GM19324 (cell line): ENCODE measurements at regions not wholly inside any gene's neighbourhood (a gene's known extent, or its start where the extent isn't known, plus 50 kb on each side); places are given as distances from the start of the nearest gene placed in this dataset.
"Not testable (repeated sequence)": the region's sequence is repeated elsewhere in the genome, so short reads cannot be mapped to it uniquely, and the experiment has no call there.

Experiments used
- ATAC-seq: cut with Tn5 transposase; IDR thresholded peaks from one replicate; pipeline ENCODE4 v1.9.1; 2021; ENCODE audit warnings: mild to moderate bottlenecking, moderate library complexity; ENCODE audit not compliant: unreplicated experiment, low FRiP score

GRCh38 chr6:130697271-130697994 lies 129.8 kb upstream of the SMLR1 start:
- ATAC-seq: peak; percentile 37

GRCh38 chr6:130697995-130698535 lies 129.1 kb upstream of the SMLR1 start:
- peak; percentile 85 for ATAC-seq

DNA sequence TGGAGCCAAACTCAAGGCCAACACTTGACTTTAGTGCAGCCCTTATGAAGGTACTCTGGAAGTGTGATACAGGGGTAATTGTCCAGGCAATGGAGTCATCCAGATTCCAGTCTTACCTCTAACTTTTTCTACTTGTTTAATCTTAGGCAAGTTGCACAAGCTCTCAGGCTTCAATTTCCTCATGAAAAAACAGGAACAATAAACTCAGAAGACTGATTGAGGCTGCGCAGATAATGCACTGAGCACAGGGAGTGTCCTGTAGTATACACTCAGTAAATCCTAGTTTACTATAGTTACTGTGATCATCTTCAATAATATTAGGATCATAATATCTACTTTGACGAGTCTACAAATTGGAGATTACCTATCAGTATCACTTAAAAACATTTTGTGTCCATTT lies 127.5 kb upstream of the SMLR1 start:
- ATAC-seq: no peak

DNA sequence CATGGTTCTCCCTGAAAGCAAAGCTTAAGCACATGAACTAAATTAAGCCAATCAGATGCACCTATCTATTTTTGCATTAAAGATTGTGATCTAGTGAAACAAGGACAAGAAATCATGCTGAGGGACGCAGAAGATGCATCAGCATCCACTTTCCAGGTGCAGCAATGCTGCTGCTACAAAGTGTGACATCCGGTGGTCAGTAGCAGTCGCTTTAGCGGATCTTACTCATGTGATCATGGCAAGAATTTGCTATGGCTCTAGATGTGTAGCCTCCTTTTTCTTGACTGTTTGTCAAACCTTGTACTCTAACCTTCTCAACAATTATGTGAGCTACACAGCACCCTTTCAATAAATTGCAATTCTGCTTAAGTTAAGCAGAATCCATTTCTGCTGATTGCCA lies 126.8 kb upstream of the SMLR1 start:
- no peak for ATAC-seq

- ATAC-seq: no peak
Observed at GRCh38 chr6:130708338-130708737, 118.9 kb upstream of the SMLR1 start.

- ATAC-seq: not testable (repeated sequence)
Observed at GRCh38 chr6:130711641-130712040, 115.6 kb upstream of the SMLR1 start.

DNA sequence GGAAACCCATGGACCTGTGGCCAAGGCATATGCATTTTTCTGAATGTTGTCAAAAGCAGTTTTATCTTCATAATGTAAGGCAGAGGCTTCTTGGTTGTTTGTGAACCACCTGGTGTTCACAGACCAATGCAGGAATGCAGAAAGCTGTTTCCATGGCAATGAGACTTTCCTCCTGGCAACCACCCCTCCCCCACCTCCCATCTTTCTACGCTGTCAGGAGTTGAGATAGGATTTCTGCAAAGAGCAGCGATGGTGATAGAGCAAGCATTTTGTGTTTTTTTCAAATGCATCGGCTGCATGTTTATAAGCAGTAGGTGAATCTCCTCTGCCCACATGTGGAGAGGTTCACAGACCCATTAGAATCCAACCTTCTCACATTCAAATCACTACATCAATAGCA lies 114.1 kb upstream of the SMLR1 start:
- no peak for ATAC-seq

DNA sequence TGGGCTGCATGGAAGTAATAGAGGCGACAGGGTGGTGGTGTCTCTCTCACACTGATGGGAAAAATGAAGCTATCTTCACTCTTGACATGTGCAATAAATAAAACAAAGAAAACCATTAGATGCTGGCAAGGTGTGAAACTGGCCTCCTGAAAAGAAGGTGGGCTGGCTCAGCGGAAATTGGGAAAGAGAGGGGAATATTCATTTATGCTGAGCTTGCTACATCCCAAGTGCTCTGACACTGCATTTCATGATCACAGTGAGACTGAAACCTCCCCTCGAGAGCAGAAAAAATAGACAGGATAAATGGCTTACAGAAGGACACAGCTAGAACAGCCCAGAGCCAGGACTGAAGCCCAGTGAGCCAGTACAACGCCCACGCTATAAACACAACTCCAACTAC lies 112.1 kb upstream of the SMLR1 start:
- no peak for ATAC-seq

DNA sequence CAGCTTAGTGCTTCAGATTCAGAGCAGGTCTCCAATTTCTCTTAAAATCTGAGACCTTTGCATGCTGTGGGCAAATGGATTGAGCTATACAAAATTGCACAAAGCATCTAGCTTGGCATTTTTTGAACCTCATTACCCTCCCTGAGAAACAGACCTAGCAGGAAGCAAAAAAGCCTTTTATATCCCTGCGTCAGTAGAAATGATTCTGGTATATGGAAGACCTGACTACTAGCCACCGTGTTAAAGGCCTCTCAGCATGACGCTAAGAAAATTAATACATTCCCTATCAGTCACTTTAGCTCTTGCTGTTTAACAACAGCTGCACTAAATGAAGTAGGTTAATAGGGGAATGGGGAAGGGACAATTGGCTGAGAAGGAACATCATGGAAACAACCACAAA lies 110.7 kb upstream of the SMLR1 start:
- ATAC-seq: no peak

- no peak for ATAC-seq
Observed at GRCh38 chr6:130717657-130718056, 109.5 kb upstream of the SMLR1 start.

DNA sequence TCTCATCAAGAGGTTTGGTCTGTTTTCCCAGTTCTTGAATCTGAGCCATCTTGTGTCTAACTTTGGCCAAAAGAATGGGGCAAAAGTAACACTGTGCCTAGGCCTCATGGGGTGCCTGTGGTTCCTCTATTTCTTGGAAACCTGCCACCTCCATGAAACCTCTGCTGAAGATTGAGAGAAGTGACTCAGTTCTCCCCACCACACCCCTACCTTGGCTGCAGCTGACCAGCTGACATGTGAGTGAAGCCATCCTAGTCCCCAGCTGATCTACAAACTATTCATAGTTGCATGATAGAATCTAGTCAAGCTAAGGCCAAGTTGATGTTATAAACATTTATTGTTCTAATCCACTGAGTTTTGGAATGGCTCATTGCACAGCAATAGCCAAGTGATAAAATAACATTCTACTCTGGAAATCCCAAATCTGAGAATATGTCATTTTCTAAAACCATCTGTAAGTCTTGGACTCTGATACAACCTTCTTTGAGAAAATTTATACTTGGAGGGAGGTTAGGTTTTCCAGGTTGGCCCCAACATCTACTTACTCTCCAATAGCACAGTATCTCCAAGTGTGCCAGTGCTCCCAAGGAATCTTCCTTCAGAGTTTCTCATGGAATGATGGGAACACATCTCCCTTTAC lies 107.0 kb upstream of the SMLR1 start:
- ATAC-seq: no peak

DNA sequence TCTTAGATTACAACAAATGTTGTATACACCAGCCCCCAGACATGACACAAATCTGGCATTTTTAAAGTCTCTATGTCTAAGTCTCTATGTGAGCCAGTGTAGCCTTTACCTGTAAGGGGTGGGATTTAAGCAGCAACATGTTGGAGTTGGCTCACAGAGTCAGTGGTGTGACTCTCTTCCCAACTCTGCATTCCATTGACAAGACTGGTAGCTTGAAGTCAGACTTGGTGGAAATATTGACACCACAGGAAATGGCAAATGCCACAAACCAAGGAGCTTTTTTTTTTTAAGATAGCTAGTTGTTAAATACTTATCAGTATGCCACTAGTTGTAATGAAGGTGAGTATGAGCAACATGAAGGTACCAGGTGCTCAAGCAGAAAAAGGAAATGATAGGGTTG lies 103.1 kb upstream of the SMLR1 start:
- no peak for ATAC-seq

DNA sequence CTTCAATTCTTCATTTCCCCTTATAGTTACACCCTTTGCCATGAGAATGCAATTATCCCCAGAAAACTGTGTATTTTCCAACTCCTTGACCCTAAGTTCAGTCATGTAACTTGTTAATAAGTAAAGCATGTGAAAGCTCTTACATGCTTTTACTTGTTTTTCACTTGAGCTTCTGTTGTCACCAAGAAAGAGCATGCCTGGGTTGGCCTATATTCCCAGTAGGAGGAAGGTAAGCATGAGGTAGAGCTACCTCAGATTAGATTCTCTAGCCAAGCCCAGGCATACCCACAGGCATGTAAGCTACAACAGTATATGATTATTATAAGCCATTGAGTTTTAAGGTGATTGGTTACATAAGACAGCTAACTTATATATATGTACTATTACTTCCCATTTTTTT lies 101.7 kb upstream of the SMLR1 start:
- ATAC-seq: no peak

DNA sequence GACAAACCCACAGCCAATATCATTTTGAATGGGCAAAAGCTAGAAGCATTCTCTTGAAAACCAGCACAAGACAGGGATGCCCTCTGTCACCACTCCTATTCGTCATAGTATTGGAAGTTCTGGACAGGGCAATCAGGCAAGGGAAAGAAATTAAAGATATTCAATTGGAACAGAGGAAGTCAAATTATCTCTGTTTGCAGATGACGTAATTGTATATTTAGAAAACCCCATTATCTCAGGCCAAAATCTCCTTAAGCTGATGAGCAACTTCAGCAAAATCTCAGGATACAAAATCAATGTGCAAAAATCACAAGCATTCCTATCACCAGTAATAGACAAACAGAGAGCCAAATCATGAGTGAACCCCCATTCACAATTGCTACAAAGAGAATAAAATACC lies 99.1 kb upstream of the SMLR1 start:
- not testable (repeated sequence) for ATAC-seq

DNA sequence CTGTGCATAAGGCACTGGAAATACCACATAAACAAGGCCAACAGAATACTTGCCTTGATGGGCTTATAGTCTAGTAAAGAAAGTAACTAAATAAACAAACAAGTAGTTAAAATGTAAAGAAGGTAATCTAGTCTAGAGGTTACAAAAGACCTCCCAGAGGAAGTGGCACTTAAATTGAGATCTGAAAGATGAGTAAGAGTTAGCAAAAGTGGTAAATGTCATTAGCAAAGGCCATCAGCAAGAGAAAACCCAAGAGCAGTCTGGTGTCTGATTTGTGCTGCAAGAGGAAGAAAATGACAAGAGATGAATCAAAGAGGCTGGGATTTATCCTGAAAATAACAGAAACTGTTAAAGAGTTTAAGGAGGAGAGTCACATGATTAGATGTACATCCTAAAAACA lies 96.6 kb upstream of the SMLR1 start:
- ATAC-seq: no peak

- no peak for ATAC-seq
Observed at GRCh38 chr6:130734161-130734560, 93.0 kb upstream of the SMLR1 start.

DNA sequence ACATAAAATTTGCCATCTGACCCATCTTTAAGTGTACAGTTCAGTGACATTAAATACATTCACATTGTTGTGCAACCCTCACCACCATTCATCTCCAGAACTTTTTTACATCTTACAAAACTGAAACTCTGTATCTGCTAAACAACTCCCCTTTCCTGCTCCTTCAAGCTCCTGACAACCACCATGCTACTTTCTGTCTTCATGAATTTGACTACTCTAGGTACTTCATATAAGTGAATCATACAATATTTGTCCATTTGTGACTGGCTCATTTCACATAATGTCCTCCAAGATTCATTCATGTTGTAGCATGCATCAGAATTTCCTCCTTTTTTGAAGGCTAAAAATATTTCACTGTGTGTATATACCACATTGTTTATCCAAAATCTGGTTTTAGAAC lies 86.9 kb upstream of the SMLR1 start:
- no peak for ATAC-seq

DNA sequence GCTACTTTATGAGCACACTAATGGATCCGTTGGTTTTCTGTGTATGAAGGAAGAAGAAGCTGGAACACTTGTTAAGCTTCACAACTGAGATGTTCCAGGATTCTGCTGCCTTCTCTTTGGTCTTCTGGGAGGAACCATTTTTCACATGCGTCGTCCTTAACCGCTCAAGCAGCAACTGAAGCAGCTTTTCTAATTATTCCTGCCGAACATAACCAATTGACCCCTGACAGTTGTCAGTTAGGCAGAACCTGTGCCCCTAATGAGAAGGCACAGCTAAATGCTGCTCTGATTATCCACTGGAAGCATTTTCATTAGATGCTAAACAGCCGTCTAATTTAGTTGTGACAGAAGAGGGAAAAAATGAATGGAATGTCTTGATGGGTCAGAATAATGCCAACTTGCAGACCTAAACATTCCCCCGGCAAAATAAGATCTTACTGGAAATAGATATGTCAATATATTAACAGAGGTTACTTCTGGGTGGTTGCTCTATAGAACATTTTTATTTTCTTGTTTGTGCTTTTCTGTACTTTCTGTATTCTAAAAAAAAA lies 85.0 kb upstream of the SMLR1 start:
- no peak for ATAC-seq

DNA sequence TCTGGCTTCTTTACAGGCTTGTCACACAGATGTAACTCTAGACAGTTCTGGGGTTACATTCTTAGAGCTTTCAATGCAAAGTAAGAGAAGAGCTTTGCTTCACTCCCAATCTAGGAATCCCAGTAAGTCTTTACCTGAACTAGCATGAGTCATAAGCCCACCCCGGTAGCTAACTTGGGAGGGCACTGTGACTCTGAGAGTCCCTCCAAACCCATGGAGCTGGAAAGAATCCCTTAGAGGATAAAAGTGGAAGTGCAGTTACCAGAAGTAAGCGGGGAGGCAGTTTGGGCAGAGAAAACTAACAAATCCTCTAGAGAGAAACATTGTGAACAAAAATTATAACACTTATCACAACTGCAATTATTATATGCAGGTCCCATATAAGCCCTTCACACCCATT lies 84.0 kb upstream of the SMLR1 start:
- no peak for ATAC-seq

- no peak for ATAC-seq
Observed at GRCh38 chr6:130744576-130745366, 82.4 kb upstream of the SMLR1 start.

GRCh38 chr6:130748041-130748440 lies 79.2 kb upstream of the SMLR1 start:
- ATAC-seq: no peak
